HG03108 (cell line): ENCODE measurements at regions not wholly inside any gene's neighbourhood (a gene's known extent, or its start where the extent isn't known, plus 50 kb on each side); places are given as distances from the start of the nearest gene placed in this dataset.
"Not testable (repeated sequence)": the region's sequence is repeated elsewhere in the genome, so short reads cannot be mapped to it uniquely, and the experiment has no call there.

Source experiments
- ATAC-seq: cut with Tn5 transposase; IDR thresholded peaks from one replicate; pipeline ENCODE4 v1.9.1; 2021; ENCODE audit warnings: moderate library complexity; ENCODE audit not compliant: unreplicated experiment

DNA sequence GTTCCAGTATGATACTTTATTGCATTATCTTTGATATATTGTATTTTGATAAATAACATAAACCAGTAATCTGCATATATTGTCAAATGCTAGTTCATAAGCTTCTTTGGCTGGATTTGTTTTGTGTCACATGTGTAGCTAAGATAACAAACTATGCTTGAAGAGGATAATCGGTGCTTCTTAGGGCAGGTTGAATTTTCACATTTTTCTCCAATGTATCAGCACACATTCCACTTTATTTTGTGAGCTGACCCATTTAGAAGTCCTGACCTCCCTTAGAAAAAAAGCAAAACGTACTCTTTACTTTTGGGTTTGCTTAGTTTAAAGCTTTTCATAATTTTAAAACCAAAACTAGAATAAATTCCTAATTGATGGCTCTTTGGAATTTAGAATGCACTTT is 277.7 kb upstream of the DDHD1 start:
- ATAC-seq = no peak

DNA sequence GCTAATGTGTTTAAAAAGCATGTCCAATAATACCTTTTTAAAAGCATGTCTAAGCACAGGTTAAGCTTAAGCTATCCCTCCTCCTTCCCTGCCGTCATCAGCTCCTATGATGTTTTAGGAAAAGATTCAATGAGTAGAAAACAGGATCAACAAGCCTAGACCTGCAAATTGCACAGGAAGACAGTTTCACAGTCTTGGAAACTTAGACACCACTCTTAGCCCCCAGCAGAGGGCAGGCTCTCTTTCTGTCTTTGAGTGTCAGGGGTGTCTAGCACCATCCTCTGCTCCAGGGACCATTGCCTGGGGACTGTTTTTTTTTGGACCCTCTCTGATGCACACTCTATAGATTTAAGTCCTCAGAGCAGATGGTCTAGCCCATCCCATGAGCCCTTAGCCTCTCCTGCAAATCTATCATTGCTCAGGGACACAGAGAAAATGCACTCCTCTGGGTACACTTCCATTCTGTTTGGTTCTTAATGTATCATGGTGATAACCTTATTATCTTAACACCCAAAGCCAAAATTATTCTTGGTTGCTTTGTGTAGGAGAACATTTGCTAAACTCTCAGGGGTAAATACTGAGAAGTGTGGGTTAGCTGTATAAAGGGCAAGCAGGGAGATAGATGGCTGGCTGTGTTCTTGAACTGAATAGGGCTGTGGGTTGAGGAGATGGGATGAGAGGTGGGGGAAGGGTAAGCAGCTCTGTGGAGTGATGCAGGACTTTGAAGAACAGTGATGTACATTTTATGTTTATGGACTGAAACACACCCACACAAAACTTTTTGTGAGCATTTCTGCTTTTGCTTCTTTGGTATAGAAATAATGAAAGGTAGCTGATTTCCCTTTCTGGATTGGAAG is 259.9 kb upstream of the DDHD1 start:
- ATAC-seq = no peak

DNA sequence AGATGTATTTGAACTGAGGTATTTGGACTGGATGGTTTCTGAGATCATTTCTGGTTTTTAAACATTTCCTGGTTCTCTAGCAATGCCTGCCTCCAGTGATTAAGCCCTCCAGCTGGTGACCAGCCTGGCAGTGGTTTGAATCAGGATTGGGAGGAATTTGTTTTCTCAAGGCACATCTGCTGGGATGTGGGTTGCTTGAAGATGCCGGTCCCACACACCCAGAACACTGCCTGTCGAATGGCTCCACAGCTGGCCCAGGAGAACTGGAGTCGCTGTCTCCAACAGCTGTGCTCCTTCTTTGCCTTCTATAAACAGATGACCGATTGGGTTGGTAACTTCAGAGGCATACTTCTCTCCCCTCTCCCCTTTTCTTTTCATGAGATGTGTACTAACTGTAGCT is 258.0 kb upstream of the DDHD1 start:
- ATAC-seq = no peak

DNA sequence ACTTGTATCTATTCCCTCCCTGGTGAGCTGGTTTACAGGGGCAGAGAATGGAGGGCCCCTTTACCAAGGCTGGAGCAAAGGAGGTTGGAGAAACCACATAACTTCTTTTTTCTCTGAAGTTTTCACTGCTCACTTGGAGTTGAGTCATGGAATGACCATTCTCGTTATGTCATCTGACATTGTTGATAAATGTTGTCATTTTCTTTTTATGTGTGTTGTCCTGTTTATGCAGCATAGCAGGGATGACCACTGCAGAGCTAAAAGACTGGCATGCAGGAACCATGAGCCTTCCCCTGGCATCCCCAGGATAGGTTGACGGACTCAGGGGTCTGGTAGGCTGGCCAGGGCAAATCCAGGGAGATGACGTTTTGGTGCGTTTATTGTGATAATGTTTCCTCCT is 256.8 kb upstream of the DDHD1 start:
- ATAC-seq = no peak

DNA sequence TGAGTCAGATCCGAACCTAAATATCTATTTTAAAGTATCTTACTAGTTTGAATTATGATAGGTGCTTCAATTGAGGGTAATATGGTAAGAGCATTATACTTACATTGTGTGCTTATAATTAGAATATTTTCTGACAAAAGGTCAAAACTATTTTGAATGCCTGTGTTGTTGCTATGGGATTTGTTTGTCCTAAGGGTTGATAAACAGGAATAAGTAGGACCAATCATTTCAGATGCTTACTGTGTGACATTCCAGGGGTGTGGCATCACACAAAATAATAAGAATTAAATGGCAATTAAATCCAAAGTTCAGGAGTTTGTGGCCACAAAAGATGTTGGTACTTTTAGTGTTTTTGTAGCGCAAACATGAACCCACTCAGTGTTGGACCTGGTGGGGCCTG is 256.2 kb upstream of the DDHD1 start:
- no peak for ATAC-seq

DNA sequence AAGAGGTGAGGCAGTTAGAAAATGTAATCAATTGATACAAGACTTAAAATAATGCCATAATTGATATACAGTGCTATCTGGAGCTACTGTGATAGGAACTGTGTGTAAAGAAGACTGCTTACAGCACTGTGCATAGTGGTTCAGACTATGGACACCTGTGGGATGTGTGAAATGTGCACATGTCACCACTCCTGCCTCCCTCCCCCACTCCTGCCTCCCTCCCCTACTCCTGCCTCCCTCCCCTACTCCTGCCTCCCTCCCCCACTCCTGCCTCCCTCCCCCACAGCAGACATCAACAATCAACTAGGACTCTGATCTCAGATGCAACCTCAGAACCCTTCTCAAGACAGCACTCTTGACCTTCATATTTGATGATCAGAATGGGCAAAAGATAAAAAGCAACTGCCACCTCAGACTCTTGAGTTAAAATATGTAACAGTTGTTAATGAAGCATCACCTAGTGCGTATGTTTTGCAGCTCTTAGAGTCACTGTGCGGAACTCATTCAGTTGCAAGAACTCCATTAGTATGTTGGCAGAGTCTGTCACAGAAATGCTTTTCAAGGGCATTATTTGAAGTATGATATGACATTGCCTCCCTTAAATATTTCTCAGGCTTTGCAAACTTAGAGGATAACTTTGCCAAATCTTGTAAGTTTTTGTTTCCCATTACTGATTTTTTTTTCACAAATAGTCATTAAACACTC is 255.2 kb upstream of the DDHD1 start:
- ATAC-seq = no peak

DNA sequence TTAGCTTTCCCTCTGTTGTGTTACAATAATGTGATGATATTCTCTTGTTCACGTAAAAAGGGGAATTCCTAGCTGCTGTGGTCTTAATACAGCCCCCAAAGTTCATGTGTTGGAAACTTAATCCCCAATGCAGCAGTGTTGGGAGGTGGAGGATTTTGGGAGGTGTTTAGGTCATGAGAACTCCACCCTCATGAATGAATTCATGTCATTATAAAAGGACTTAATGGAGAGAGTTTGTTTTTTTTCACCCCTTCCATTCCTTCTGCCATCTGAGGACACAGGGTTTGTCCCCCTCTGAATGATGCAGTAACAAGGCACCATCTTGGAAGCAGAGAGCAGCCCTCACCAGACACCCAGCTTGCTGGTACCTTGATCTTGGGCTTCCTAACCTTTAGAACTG is 253.4 kb upstream of the DDHD1 start:
- no peak for ATAC-seq

DNA sequence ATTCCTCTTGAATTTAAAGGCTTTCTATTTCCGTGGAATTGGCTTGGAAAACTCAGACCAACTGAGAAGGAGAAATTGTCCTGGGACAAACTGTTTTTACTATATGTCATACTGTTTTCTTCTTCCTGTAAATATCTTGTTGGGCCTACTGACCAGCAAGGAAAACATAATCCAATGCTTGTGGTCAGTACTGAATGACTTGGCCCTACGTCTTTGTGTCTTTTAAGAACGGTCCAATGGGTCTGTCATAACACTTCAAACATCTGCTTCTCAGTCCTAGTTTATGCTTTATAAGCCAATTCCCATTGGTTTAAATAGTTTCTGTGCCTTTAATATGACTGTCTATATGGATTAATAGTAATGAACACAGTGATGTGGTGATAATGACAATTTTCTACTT is 248.5 kb upstream of the DDHD1 start:
- no peak for ATAC-seq

DNA sequence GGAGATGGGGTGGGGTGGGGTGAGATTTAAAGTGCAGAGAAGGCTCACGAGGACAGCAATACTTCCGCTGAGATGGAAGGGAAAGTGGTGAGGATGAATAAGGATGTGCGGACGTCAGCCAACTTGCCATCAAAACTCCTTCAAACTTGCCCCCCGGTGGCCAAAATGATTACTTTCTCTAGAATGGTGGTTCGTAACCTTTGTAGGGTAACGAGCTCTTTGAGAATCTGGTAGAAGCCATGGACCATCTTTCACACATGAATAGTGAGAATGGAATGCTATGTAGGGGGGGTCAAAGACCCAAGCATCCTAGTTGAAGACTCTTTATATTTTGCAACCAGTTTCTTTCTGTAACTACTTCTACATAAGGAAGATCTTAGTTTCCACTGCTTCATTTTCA is 245.9 kb upstream of the DDHD1 start:
- no peak for ATAC-seq

DNA sequence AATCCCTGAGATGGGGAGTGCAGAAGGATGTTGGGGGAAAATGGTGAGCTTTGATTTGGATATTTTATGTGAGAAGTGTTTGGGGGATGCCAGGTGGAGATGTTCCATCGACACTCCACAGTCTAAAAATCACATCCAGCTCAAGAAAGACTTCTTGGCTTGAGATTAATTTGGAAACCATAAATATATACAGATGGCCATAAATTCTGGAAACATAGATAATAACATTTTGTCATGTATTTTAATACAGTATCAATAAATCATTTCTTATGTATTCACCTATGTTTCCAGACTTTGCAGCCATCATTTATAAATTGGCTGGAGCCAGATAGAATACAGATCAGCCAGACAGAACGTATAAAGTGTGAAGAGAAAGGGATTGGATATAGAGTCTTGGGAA is 245.5 kb upstream of the DDHD1 start:
- ATAC-seq = no peak

DNA sequence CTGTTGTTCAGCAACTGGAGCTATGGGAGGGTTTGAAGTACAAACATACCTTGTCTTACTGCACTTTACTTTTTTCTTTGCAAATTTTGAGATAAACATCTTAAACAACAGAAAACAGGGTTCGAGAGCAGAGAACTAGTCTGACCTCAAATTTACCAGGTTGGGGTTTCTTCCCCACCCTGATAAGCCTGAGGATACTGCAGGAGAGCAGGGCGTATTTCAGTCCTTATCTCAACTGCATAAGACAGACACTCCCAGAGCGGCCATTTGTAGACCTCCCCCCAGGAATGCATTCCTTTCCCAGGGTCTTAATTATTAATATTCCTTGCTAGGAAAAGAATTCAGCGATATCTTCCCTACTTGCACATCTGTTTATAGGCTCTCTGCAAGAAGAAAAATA is 242.1 kb upstream of the DDHD1 start:
- ATAC-seq = not testable (repeated sequence)

DNA sequence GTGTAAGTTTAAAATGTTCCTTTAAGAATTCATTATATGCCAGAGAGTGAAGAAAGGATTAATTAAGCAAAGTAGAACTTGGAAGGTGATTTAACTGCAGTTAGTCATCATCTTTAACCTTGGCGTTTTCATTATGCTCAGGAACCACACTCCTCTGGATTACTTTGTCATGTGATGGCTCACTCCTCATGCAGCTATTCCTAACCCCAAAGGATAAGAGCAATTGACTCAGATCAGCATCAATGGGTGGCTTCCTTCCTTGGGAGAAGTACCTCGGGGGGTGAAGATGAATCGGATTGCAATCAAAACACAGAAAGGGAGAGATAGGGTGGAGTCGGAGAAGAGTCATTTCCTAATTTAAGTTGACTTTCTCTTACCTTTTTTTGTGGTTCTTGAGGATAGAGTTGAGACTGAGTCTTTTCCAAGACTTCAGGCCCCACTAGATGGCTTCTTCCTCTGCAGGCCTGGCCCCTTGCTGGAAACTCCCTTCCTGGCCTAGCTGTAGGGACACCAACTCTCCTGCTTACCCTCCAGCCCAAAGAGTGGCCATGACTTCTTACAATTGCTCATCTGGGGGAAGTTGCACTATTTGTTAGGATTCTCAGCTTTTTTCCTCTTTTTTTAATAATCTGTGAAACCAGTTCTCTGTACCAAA is 238.6 kb upstream of the DDHD1 start:
- ATAC-seq = no peak

DNA sequence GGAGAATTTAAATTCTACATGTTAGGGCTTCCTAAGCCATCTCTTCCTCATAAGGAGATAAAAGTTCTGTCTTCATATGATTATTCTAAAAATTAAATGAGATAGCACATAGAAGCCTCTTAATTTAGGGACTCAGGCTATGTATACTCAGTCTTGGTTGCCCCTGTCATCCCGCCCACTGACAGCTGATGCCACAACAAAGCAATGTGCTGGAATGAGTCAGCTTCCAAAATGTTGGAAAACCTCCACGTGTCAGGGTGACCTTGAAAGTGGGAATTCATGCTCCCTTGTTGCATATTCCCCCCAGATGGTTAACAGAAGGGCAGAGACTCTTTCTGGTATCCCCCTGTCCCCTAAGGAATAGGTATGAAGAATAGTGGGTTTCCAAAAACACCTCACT is 238.0 kb upstream of the DDHD1 start:
- no peak for ATAC-seq

DNA sequence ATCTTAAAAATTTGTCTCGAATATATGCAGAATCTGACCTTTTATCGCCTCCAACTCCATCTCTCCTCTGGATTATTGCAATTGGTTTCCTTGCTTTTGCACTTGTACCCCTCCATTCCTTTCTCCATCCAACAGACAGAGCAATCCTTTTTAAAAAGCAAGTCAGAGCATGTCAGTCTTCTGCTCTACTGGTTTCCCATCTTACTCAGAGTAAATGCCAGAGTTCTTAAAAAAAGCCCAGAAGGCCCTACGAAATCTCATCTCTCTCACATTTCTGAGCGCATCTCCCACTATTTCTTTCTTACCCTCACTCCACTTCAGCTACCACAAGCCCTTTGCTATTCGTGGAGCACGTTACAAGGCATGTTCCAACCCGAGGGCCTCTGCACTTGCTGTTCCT is 236.9 kb upstream of the DDHD1 start:
- no peak for ATAC-seq

DNA sequence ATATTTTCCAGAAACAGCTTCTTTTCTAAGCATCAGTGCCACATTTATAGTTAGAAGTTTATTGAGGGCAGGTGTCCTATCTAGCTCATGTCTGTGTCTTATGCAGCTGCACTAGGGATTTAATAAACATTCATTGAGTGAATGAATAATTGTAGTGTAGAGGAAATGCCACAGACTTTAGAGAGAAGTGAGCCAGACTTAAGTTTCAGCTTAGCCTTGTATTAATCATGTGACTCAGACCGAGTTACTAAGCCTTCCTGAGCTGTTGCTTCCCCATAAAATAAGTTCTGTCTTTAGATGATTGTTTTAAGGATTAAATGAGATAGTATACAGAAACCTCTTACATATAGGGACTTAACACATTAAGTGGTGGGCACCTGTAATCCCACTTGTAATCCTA is 236.1 kb upstream of the DDHD1 start:
- no peak for ATAC-seq

DNA sequence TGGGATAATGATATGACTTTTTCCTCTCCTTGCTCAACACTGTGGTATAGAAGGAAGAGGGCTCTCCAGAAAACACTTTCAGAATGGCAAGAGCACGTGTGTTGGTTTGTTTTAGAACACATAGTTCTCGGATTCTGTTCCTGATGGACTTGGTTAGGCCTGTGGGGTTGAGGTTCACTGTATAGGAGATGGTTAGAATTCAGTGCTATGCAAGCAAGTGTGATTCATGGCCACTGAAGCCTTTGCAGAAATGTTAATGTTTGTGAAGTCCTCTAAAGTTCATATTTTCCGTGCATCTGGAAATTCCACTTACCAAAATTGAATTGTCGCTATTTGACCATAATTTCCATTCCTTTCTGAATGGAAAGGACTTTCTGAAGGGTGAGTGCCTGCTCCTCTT is 233.2 kb upstream of the DDHD1 start:
- ATAC-seq = no peak

DNA sequence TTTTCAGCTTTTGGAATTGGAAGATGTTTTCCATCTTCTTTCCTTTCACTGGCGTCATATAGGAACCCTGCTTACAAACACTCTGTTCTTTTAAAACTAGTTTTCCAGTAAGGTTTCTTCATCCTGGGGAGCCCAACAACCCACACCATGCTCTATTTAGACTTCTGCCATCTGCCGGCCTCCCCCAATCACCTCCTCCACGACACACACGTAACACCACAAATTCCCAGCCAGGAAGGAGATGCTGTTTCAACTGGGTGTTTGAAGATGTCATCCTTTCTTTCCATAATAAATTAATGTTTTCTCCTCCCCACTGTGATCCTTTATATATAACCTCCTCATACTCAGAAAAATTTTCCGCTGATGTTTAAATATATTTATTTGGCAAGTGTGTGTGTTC is 231.4 kb upstream of the DDHD1 start:
- no peak for ATAC-seq

DNA sequence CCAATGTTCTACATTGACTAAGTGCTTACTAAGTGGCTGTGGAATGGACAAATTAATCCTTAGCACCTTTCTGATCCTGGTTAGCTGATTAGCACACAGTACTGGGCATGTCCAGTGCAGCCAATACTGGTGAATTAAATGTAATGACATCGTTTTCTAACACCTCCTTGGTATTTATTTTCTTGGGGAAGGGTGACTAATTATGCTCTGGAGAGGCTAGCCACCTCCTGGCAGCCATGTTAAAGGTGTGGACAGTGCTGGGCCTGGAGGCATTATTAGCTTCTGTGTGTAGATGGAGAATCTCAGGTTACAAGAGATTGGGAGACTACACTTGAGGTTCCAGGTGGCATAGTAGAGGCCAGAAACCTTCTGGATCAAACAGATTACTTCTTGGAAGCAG is 230.9 kb upstream of the DDHD1 start:
- ATAC-seq = no peak

DNA sequence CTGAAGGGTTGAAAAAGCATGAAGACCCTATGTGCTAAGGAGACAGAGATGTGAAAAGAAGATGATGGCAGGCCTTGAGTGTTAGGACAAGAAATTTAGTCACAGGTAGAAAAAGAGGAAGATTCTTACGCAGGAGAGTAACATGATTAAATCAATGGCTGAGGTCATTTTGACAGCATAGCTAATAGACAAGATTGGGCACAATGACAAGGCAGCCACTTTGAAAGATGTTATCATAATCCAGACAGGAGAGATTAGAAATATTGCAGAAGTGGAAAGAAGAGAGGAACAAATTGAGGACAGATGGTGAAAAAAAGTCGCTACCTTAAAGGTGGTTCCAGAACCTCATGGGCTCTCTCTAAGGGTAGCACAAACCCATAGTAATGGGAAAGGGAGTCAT is 228.8 kb upstream of the DDHD1 start:
- ATAC-seq = no peak

DNA sequence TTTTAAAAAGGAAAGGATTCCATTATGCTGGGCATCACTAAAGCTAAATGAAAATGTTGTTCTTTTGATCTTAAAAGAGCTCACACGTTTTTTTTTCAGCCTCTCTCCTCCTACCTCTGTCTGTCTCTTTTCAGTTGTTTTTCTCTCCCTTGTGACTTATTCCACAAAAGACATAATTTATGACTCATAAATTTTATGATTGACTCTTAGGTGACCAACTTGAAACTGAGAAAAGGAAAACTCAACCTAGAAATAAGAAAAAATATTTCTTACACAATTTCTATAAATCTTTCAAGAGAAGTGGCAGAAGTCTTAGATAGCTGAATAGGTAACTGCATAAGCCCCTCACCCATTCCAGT is 227.7 kb upstream of the DDHD1 start:
- no peak for ATAC-seq

DNA sequence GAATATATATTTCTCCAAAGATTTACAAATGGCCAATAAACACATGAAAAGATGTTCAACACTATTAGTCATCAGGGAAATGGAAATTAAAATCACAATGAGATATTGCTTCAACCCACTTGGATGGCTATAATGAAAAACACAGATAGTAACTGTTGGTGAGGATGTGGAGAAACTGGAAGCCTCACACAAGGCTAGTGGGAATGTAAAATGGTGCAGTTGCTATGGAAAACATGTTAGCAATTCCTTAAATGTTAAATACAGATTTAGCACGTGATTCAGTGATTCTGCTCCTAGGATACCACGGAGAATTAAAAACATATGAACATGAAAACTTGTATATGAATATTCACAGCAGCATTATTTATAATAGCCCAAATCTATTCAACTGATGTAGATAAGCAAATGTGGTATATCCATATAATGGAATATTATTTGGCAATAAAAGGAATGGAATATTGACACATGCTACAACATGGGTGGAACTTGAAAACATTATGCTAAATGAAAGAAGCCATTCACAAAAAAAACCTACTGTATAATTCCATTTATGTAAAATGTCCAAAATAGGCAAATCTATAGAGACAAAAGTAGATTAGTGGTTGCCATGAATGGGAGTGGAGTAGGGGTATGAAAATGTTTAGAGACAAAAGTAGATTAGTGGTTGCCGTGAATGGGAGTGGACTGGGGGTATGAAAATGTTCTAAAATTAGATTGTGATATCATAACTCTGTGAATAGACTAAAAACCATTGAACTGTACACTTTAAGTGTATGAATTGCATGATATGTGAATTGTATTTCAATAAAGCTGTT is 227.1 kb upstream of the DDHD1 start:
- no peak for ATAC-seq
